K562 (cell line): ENCODE measurements at regions not wholly inside any gene's neighbourhood (a gene's known extent, or its start where the extent isn't known, plus 50 kb on each side); places are given as distances from the start of the nearest gene placed in this dataset.
A peak's percentile ranks its signal among the peaks of the same experiment; 100 is the strongest.

ENCODE experiments used
- ATAC-seq: fragments of 200-7000 bp; cut with Tn5 transposase; 3 replicates; pipeline ENCODE4 v1.9.1; 2020; ENCODE audit warnings: moderate library complexity
- BruUV-seq: library from RNA; stranded (reverse); fragments of 400-500 nt; replicated peaks from 2 replicates; lab custom pipeline; 2021; lab: Mats Ljungman, UMichigan
- CTCF ChIA-PET: fragments of 300-600 bp; formaldehyde crosslinking; extraction: SDS; loops from one replicate; lab custom pipeline; 2021; ENCODE audit warnings: low intra/inter-chr PET ratio; lab: Yijun Ruan, JAX
- POLR2A ChIA-PET: fragments of 300-600, 350-650 bp; sonication (Branson Sonifier 250); formaldehyde crosslinking; extraction: SDS; loops from one replicate; lab custom pipeline; 2021; ENCODE audit warnings: antibody characterized with exemption, inconsistent platforms; lab: Yijun Ruan, JAX
- DNase-seq, 4 experiments: peaks; one replicate each; pipeline versions ENCODE4 v3.0.0 to v3.0.0-alpha.2; 2011 to 2018; ENCODE audit warnings: low spot score in 3 of 4, mixed read lengths in 3 of 4; ENCODE audit errors: extremely low read depth in 1 of 4
- FAIRE-seq: peaks from 2 replicates; lab custom pipeline; 2011; peaks lifted over from hg19 to GRCh38; lab: Jason Lieb, UNC
- H2AFZ ChIP-seq: 2 replicates; pipeline ENCODE4 v1.6.0; 2011; ENCODE audit warnings: low read depth, low read length, control low read depth, inconsistent platforms
- H3K27ac ChIP-seq: fragments of 200-600 bp; 3 replicates; pipeline ENCODE4 v1.8.0; 2011; ENCODE audit warnings: low read depth, mild to moderate bottlenecking, control low read depth, inconsistent platforms, low read length, moderate library complexity, mixed read lengths; ENCODE audit errors: extremely low read depth
- H3K27me3 ChIP-seq, 2 experiments: fragments of 300-600 bp in 1 of 2; 2 replicates in 1 of 2; 3 replicates in 1 of 2; pipeline versions ENCODE4 v1.6.0 to v1.8.0; 2011; ENCODE audit warnings: inconsistent platforms in 2 of 2, low read length in 2 of 2, mild to moderate bottlenecking in 1 of 2, mixed read lengths in 1 of 2, moderate library complexity in 1 of 2; ENCODE audit not compliant: control insufficient read depth in 2 of 2, insufficient read depth in 2 of 2
- H3K36me3 ChIP-seq: fragments of 300-600 bp; 3 replicates; pipeline ENCODE4 v1.8.0; 2011; ENCODE audit warnings: mild to moderate bottlenecking, low read length, inconsistent platforms; ENCODE audit not compliant: control insufficient read depth, insufficient read depth
- H3K4me1 ChIP-seq, 2 experiments: fragments of 200-600 bp in 1 of 2; replicated peaks in 1 of 2; 2 replicates in 1 of 2; 3 replicates in 1 of 2; pipeline versions ENCODE4 v1.5.1 to v1.8.0; 2011; ENCODE audit warnings: inconsistent platforms in 2 of 2, low read length in 2 of 2, mild to moderate bottlenecking in 1 of 2, mixed read lengths in 1 of 2, moderate library complexity in 1 of 2; ENCODE audit not compliant: control insufficient read depth in 2 of 2, insufficient read depth in 2 of 2
- H3K4me2 ChIP-seq: 2 replicates; pipeline ENCODE4 v1.6.1; 2011; ENCODE audit warnings: low read length, control low read depth, inconsistent platforms, mixed read lengths; ENCODE audit not compliant: insufficient read depth
- H3K4me3 ChIP-seq: fragments of 200-600 bp; sonication (generic), shearing (Covaris generic); 2 replicates; pipeline ENCODE4 v1.5.1; 2016; ENCODE audit warnings: control low read depth, inconsistent platforms
- H3K79me2 ChIP-seq: fragments of 200-600 bp; 3 replicates; pipeline ENCODE4 v1.8.0; 2011; ENCODE audit warnings: low read length, inconsistent platforms; ENCODE audit not compliant: control insufficient read depth, insufficient read depth
- H3K9ac ChIP-seq, 2 experiments: 2 replicates each; pipeline versions ENCODE4 v1.6.0 to v1.6.1; 2011; ENCODE audit warnings: low read depth in 2 of 2, low read length in 2 of 2, control low read depth in 1 of 2, inconsistent platforms in 1 of 2, mild to moderate bottlenecking in 1 of 2, mixed read lengths in 1 of 2; ENCODE audit not compliant: insufficient read depth in 1 of 2
- H3K9me1 ChIP-seq: one replicate; pipeline ENCODE4 v1.6.0; 2011; ENCODE audit warnings: inconsistent platforms, mild to moderate bottlenecking, low read length, moderate library complexity; ENCODE audit not compliant: control insufficient read depth, insufficient read depth
- H3K9me3 ChIP-seq: replicated peaks from 2 replicates; pipeline ENCODE4 v1.5.1; 2011; ENCODE audit warnings: low read depth, low read length, inconsistent platforms; ENCODE audit not compliant: control insufficient read depth, insufficient read depth
- H4K20me1 ChIP-seq: replicated peaks from 2 replicates; pipeline ENCODE4 v1.6.1; 2011; ENCODE audit warnings: low read length, inconsistent platforms, mixed read lengths; ENCODE audit not compliant: control insufficient read depth, insufficient read depth
- ATF1 ChIP-seq, 2 experiments: fragments of 450-650 bp in 1 of 2; IDR thresholded peaks; 2 replicates each; pipeline ENCODE4 v1.6.1; 2016; ENCODE audit warnings: missing compliant biosample characterization in 1 of 2, missing genetic modification characterization in 1 of 2
- ETS2 ChIP-seq: IDR thresholded peaks from 2 replicates; pipeline ENCODE4 v1.6.1; 2016; ENCODE audit warnings: borderline replicate concordance, missing genetic modification characterization, mild to moderate bottlenecking, moderate library complexity, missing compliant biosample characterization; ENCODE audit not compliant: poor library complexity, severe bottlenecking
- ZBED1 ChIP-seq: IDR thresholded peaks from 2 replicates; pipeline ENCODE4 v1.6.1; 2014
- WGBS: fragments of 100-300 bp; shearing (Covaris generic); methylation state at CpG from one replicate; pipeline ENCODE4 v1.1.6; 2016; ENCODE audit warnings: low coverage, mixed read lengths; ENCODE audit not compliant: insufficient coverage; ENCODE audit errors: missing lambda C conversion rate; 5-methylcytosine and 5-hydroxymethylcytosine counted together
- in situ Hi-C: fragments of 300-500 bp; cut with MboI; formaldehyde crosslinking; loops from 4 replicates; pipeline ENCODE4 v1.15.0; 2018; ENCODE audit warnings: inconsistent platforms, mixed read lengths
- intact Hi-C: fragments of 100-400 bp; cut with micrococcal nuclease; formaldehyde crosslinking; loops from 2 replicates; pipeline ENCODE4 v1.14.2; 2022
- TF ChIP-seq, protein P1 (sequence below), 2 experiments: IDR thresholded peaks in 1 of 2; conservative IDR thresholded peaks in 1 of 2; 2 replicates each; pipeline ENCODE4 v1.6.1; 2016; ENCODE audit warnings: low read depth in 2 of 2, mild to moderate bottlenecking in 1 of 2, missing compliant biosample characterization in 1 of 2, missing genetic modification characterization in 1 of 2, moderate library complexity in 1 of 2
- TF ChIP-seq, protein P2 (sequence below): sonication (generic); formaldehyde crosslinking; IDR thresholded peaks from 2 replicates; pipeline ENCODE4 v1.5.0; 2020; ENCODE audit warnings: missing genetic modification reagents

DNA sequence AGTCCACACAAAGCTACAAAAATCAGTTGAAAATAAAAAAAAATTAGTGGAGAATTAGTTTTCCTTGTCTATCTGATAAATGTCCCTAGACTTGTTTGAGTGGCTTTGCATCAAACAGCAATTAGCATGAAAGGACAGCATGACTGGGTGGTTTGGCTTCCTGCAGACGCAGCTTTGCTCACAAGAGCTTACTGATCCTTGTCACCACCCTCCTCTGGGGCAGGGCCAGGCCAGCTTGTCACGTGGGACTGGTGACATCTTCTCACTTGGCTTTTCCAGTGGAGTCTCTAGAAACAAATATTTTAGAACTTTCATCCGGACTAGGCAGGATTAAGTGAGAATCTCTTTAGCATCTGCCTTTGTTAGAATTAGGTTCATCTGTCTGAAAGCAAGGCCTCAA, 76.0 kb upstream of the OLIG2 start:
- no peak overlapping the region for H3K27ac ChIP-seq
- intact Hi-C loops = no loop called here
- H3K4me3 ChIP-seq = no peak overlapping the region
- H3K9me1 ChIP-seq = peaks cover 4% of the 10 kb centered on the region
- no peaks in the 10 kb centered on the region for H3K4me1 ChIP-seq
- ChIA-PET POLR2A (interaction anchor here (1.9 kb wide), 1 partner anchor 13 kb away, joined by 4 read pairs; no protein-coding TSS in a partner anchor), CTCF (interaction anchor here (1.5 kb wide), 1 partner anchor 10 kb away, joined by 5 read pairs; no protein-coding TSS in a partner anchor)
- in situ Hi-C loops = no loop called here
- WGBS = 0% methylated on average over 3 of the region's 3 CpGs
- no peaks in the 10 kb centered on the region for H3K36me3 ChIP-seq
- H3K9ac ChIP-seq = no peak overlapping the region
- no peaks in the 10 kb centered on the region for H3K9me3 ChIP-seq
- H2AFZ ChIP-seq = no peak overlapping the region
- no peak for TF ChIP-seq ATF1 (CRISPR knock-in tag; IDR thresholded peaks at IDR 0.05)
- no peak for TF ChIP-seq ATF1 (tag; IDR thresholded peaks at IDR 0.05)
- TF ChIP-seq, protein P1, sequence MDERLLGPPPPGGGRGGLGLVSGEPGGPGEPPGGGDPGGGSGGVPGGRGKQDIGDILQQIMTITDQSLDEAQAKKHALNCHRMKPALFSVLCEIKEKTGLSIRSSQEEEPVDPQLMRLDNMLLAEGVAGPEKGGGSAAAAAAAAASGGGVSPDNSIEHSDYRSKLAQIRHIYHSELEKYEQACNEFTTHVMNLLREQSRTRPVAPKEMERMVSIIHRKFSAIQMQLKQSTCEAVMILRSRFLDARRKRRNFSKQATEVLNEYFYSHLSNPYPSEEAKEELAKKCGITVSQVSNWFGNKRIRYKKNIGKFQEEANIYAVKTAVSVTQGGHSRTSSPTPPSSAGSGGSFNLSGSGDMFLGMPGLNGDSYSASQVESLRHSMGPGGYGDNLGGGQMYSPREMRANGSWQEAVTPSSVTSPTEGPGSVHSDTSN (CRISPR knock-in tag; IDR thresholded peaks at IDR 0.05; ENCODE audit: low read depth) = no peak
- TF ChIP-seq, protein P1 (tag; conservative IDR thresholded peaks at IDR 0.05; ENCODE audit: low read depth) = peak; percentile 33; the same call in 1 of the 2 replicates
- TF ChIP-seq ZBED1 = no peak
- TF ChIP-seq ETS2 (tag) = no peak
- TF ChIP-seq, protein P2, sequence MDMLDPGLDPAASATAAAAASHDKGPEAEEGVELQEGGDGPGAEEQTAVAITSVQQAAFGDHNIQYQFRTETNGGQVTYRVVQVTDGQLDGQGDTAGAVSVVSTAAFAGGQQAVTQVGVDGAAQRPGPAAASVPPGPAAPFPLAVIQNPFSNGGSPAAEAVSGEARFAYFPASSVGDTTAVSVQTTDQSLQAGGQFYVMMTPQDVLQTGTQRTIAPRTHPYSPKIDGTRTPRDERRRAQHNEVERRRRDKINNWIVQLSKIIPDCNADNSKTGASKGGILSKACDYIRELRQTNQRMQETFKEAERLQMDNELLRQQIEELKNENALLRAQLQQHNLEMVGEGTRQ (CRISPR knock-in tag) = peak; percentile 21; the same call in 1 of the 2 replicates
- TF ChIP-seq, all 486 proteins: peak for 2
- Histone ChIP-seq H3K4me2 (no peak overlapping the region), H3K79me2 (no peaks in the 10 kb centered on the region), H3K27me3 (peaks cover 15 to 30% of the 10 kb centered on the region in 2 experiments), H4K20me1 (no peaks in the 10 kb centered on the region)
- BruUV-seq = no TSS peak
- FAIRE-seq (no peak), ATAC-seq (no peak), DNase-seq (no peak)
